PC-3 (cell line): ENCODE measurements at regions not wholly inside any gene's neighbourhood (a gene's known extent, or its start where the extent isn't known, plus 50 kb on each side); places are given as distances from the start of the nearest gene placed in this dataset.

Experiments
- ATAC-seq: fragments of 200-7000 bp; cut with Tn5 transposase; 2 replicates; pipeline ENCODE4 v1.9.1; 2020; ENCODE audit warnings: mild to moderate bottlenecking, moderate library complexity
- BruUV-seq: library from RNA; stranded (reverse); fragments of 400-500 nt; replicated peaks from 2 replicates; lab custom pipeline; 2021; lab: Mats Ljungman, UMichigan
- CTCF ChIA-PET: fragments of 300-600 bp; sonication (Branson Sonifier 250); formaldehyde crosslinking; loops from one replicate; lab custom pipeline; 2022; ENCODE audit warnings: antibody characterized with exemption; lab: Charles Lee
- POLR2A ChIA-PET: fragments of 300-600 bp; sonication (Branson Sonifier 250); formaldehyde crosslinking; loops from one replicate; lab custom pipeline; 2022; ENCODE audit warnings: antibody characterized with exemption; ENCODE audit not compliant: unreplicated experiment; lab: Charles Lee
- DNase-seq: peaks from one replicate; pipeline ENCODE4 v3.0.0-alpha.2; 2015
- H2AFZ ChIP-seq: fragments of 300-600 bp; sonication (generic); 2 replicates; pipeline ENCODE4 v1.6.0; 2016; ENCODE audit warnings: antibody characterized with exemption, low read length
- H3F3A ChIP-seq: fragments of 300-600 bp; sonication (generic); one replicate; pipeline ENCODE4 v1.6.0; 2017; ENCODE audit warnings: antibody characterized with exemption, low read length, control low read depth, mild to moderate bottlenecking; ENCODE audit not compliant: unreplicated experiment
- H3K27ac ChIP-seq: fragments of 300-600 bp; sonication (generic); 2 replicates; pipeline ENCODE4 v1.5.1; 2016; ENCODE audit warnings: mild to moderate bottlenecking, low read length
- H3K27me3 ChIP-seq: fragments of 300-600 bp; sonication (generic); 2 replicates; pipeline ENCODE4 v1.6.1; 2016; ENCODE audit warnings: low read length, mixed read lengths
- H3K36me3 ChIP-seq: fragments of 300-600 bp; sonication (generic); 2 replicates; pipeline ENCODE4 v1.6.1; 2016; ENCODE audit warnings: low read depth, mixed run types, low read length, mixed read lengths
- H3K4me1 ChIP-seq: fragments of 300-600 bp; sonication (generic); 2 replicates; pipeline ENCODE4 v1.5.1; 2016; ENCODE audit warnings: low read length; ENCODE audit not compliant: insufficient read depth
- H3K4me2 ChIP-seq: fragments of 300-600 bp; sonication (generic); 2 replicates; pipeline ENCODE4 v1.6.0; 2016; ENCODE audit warnings: low read length
- H3K4me3 ChIP-seq: fragments of 300-600 bp; sonication (generic); 2 replicates; pipeline ENCODE4 v1.5.1; 2016; ENCODE audit warnings: mild to moderate bottlenecking, low read length, mixed read lengths
- H3K79me2 ChIP-seq: fragments of 300-600 bp; sonication (generic); 2 replicates; pipeline ENCODE4 v1.6.1; 2017; ENCODE audit warnings: low read length, mixed read lengths
- H3K9ac ChIP-seq: fragments of 300-600 bp; sonication (generic); 2 replicates; pipeline ENCODE4 v1.6.0; 2016; ENCODE audit warnings: mild to moderate bottlenecking, low read length
- H3K9me2 ChIP-seq: fragments of 300-600 bp; sonication (generic); replicated peaks from 2 replicates; pipeline ENCODE4 v1.6.1; 2016; ENCODE audit warnings: mixed run types, low read length, mixed read lengths
- H3K9me3 ChIP-seq: fragments of 300-600 bp; sonication (generic); 2 replicates; pipeline ENCODE4 v1.6.1; 2016; ENCODE audit warnings: low read length, mixed read lengths
- H4K20me1 ChIP-seq: fragments of 300-600 bp; sonication (generic); 2 replicates; pipeline ENCODE4 v1.6.1; 2016; ENCODE audit warnings: low read length, mixed read lengths
- CTCF ChIP-seq: fragments of 300-600 bp; sonication (generic); conservative IDR thresholded peaks from 2 replicates; pipeline ENCODE4 v1.5.1; 2017; ENCODE audit warnings: antibody characterized with exemption, low read depth, mild to moderate bottlenecking, low read length
- EZH2 ChIP-seq: fragments of 300-600 bp; sonication (generic); IDR thresholded peaks from one replicate; pipeline ENCODE4 v1.6.1; 2017; ENCODE audit warnings: antibody characterized with exemption, mild to moderate bottlenecking, low read length; ENCODE audit not compliant: unreplicated experiment
- EZH2phosphoT487 ChIP-seq: fragments of 300-600 bp; sonication (generic); IDR thresholded peaks from 2 replicates; pipeline ENCODE4 v1.6.1; 2018; ENCODE audit warnings: mild to moderate bottlenecking, antibody characterized with exemption, low read length, borderline replicate concordance
- intact Hi-C: fragments of 100-400 bp; cut with micrococcal nuclease; formaldehyde crosslinking; loops from 2 replicates; pipeline ENCODE4 v1.9.0; 2023

- DNase-seq (peak; percentile 29), ATAC-seq (peak; percentile 61)
- Histone ChIP-seq H2AFZ (0 out of 2 replicates have a peak overlapping the region, but pooled peaks have one; percentile 8), H3F3A (no peaks in the 10 kb centered on the region), H4K20me1 (no peaks in the 10 kb centered on the region), H3K79me2 (no peaks in the 10 kb centered on the region), H3K27ac (peak overlapping the region; percentile 97), H3K4me1 (peaks cover 46% of the 10 kb centered on the region), H3K9ac (peak overlapping the region; percentile 83), H3K9me2 (no peaks in the 10 kb centered on the region), H3K4me2 (peak overlapping the region; percentile 40), H3K4me3 (no peak overlapping the region), H3K36me3 (no peaks in the 10 kb centered on the region), H3K9me3 (no peaks in the 10 kb centered on the region), H3K27me3 (no peaks in the 10 kb centered on the region)
- TF ChIP-seq EZH2 (no peak), EZH2phosphoT487 (no peak), CTCF (no peak)
- no TSS peak for BruUV-seq
- intact Hi-C loops, result loop anchor here (2.0 kb wide), 1 partner anchor 220 kb away; no protein-coding TSS in a partner anchor
- ChIA-PET POLR2A (interaction anchor here (0.6 kb wide), 1 partner anchor 125 kb away, joined by 3 read pairs; no protein-coding TSS in a partner anchor), CTCF (interaction anchor here (1.0 kb wide), 3 partner anchors 47 to 219 kb away, joined by 3 to 5 read pairs (median 4); no protein-coding TSS in a partner anchor)
Observed at GRCh38 chr4:74670583-74670982, 123.7 kb downstream of the BTC start.

GRCh38 chr4:74671080-74671698 is 123.1 kb downstream of the BTC start:
- H3K9me2 ChIP-seq, result no peaks in the 10 kb centered on the region
- H3K9ac ChIP-seq, result peak overlapping the region; percentile 83
- H3K36me3 ChIP-seq, result no peaks in the 10 kb centered on the region
- ATAC-seq (peak; percentile 59), DNase-seq (peak; percentile 90)
- no peaks in the 10 kb centered on the region for H3K79me2 ChIP-seq
- no peaks in the 10 kb centered on the region for H4K20me1 ChIP-seq
- BruUV-seq, result no TSS peak
- intact Hi-C loops, result loop anchor here (1.0 to 2.0 kb wide), 7 partner anchors 48 to 482 kb away; no protein-coding TSS in a partner anchor
- H3K27me3 ChIP-seq, result no peaks in the 10 kb centered on the region
- no peak overlapping the region for H2AFZ ChIP-seq
- H3K27ac ChIP-seq, result peak overlapping the region; percentile 97
- H3K4me3 ChIP-seq, result no peak overlapping the region
- peaks cover 41% of the 10 kb centered on the region for H3K4me1 ChIP-seq
- H3K9me3 ChIP-seq, result no peaks in the 10 kb centered on the region
- CTCF ChIA-PET, result interaction anchor here (0.5 to 1.0 kb wide), 5 partner anchors 48 to 309 kb away, joined by 3 to 5 read pairs (median 4); no protein-coding TSS in a partner anchor
- no peaks in the 10 kb centered on the region for H3F3A ChIP-seq
- TF ChIP-seq CTCF (peak; percentile 82), EZH2 (no peak), EZH2phosphoT487 (no peak)
- POLR2A ChIA-PET, result interaction anchor here (0.7 kb wide), 1 partner anchor 17 kb away, joined by 3 read pairs; no protein-coding TSS in a partner anchor
- peak overlapping the region; percentile 40; the same call in 1 of the 2 replicates for H3K4me2 ChIP-seq

GRCh38 chr4:74674750-74675149 is 119.6 kb downstream of the BTC start:
- peak overlapping the region; percentile 29; the same call in 1 of the 2 replicates for H2AFZ ChIP-seq
- H3K4me3 ChIP-seq, result no peak overlapping the region
- DNase-seq (no peak), ATAC-seq (no peak)
- H3F3A ChIP-seq, result no peaks in the 10 kb centered on the region
- CTCF ChIA-PET, result interaction anchor here (1.3 kb wide), 1 partner anchor 486 kb away, joined by 4 read pairs; no protein-coding TSS in a partner anchor
- no peaks in the 10 kb centered on the region for H3K9me3 ChIP-seq
- H3K36me3 ChIP-seq, result no peaks in the 10 kb centered on the region
- no peak for TF ChIP-seq CTCF
- no peak for TF ChIP-seq EZH2phosphoT487
- TF ChIP-seq EZH2, result no peak
- H3K4me1 ChIP-seq, result peaks cover 22% of the 10 kb centered on the region
- H4K20me1 ChIP-seq, result no peaks in the 10 kb centered on the region
- no peak overlapping the region for H3K9ac ChIP-seq
- H3K4me2 ChIP-seq, result no peak overlapping the region
- no peak overlapping the region for H3K27ac ChIP-seq
- BruUV-seq, result no TSS peak
- H3K9me2 ChIP-seq, result no peaks in the 10 kb centered on the region
- H3K27me3 ChIP-seq, result no peaks in the 10 kb centered on the region
- POLR2A ChIA-PET, result no interaction called here
- intact Hi-C loops, result loop anchor here (1.0 kb wide), 3 partner anchors 120 to 354 kb away; partner anchors contain the start of gene BTC
- H3K79me2 ChIP-seq, result no peaks in the 10 kb centered on the region
